ENCODE measurements at regions not wholly inside any gene's neighbourhood (a gene's known extent, or its start where the extent isn't known, plus 50 kb on each side); places are given as distances from the start of the nearest gene placed in this dataset.
"Not testable (repeated sequence)": the region's sequence is repeated elsewhere in the genome, so short reads cannot be mapped to it uniquely, and the experiment has no call there.

GRCh38 chrX:139423186-139423585 lies 107.4 kb upstream of the F9 start:
- CTCF ChIA-PET (ENCODE audit: low intra/inter-chr PET ratio, low total read pairs) = no interaction called here
- no peak for DNase-seq (ENCODE audit: low spot score)
- no peak overlapping the region for H3K9ac ChIP-seq (ENCODE audit: insufficient read depth, low read depth, low read length)
- in situ Hi-C loops (cut with HindIII; ENCODE audit: extremely low pct_ligation_motif_present, low pct_unique_long_range_greater_than_20kb) = no loop called here
- no peaks in the 10 kb centered on the region for H3K79me2 ChIP-seq (ENCODE audit: insufficient read depth, low read length)
- no peak overlapping the region for H3K4me3 ChIP-seq (replicated peaks in 1 of 3; ENCODE audit: insufficient read depth in 1 of 3, low read depth in 2 of 3, low read length in 3 of 3)
- H4K20me1 ChIP-seq (ENCODE audit: insufficient read depth, low read length) = no peaks in the 10 kb centered on the region
- no peaks in the 10 kb centered on the region for H3K27me3 ChIP-seq (ENCODE audit: control insufficient read depth in 1 of 2, insufficient read depth in 2 of 2, low read length in 2 of 2)
- no peak for FAIRE-seq
- no peak overlapping the region for H2AFZ ChIP-seq (ENCODE audit: low read length)
- 6% methylated on average over 2 of the region's 3 CpGs for WGBS (ENCODE audit: low lambda C conversion rate)
- TF ChIP-seq ARNT (IDR thresholded peaks at IDR 0.05) (no peak), SKI (IDR thresholded peaks at IDR 0.05; ENCODE audit: partially characterized antibody) (no peak), RBFOX2 (IDR thresholded peaks at IDR 0.05; ENCODE audit: low read depth, low read length) (no peak), NFIC (IDR thresholded peaks at IDR 0.05; ENCODE audit: low read length) (no peak), TP53 (CRISPR knock-in tag; conservative IDR thresholded peaks at IDR 0.05) (no peak), SIN3B (IDR thresholded peaks at IDR 0.05; ENCODE audit: low read length) (no peak), REST (IDR thresholded peaks at IDR 0.05; ENCODE audit: borderline replicate concordance in 1 of 2, low read depth in 1 of 2, low read length in 2 of 2) (no peak), SSRP1 (CRISPR knock-in tag; IDR thresholded peaks at IDR 0.05) (no peak), ZNF512B (CRISPR knock-in tag; IDR thresholded peaks at IDR 0.05; ENCODE audit: borderline replicate concordance) (no peak), MAFF (IDR thresholded peaks at IDR 0.05; ENCODE audit: low read depth, low read length) (no peak)
- no peak overlapping the region for H3K27ac ChIP-seq (ENCODE audit: extremely low read length, insufficient read depth, low read length)
- POLR2A ChIA-PET = no interaction called here
- H3K4me1 ChIP-seq (ENCODE audit: insufficient read depth, low read length) = no peaks in the 10 kb centered on the region
- no peaks in the 10 kb centered on the region for H3K9me3 ChIP-seq (ENCODE audit: low read length)
- H3K36me3 ChIP-seq (replicated peaks in 1 of 2; ENCODE audit: control insufficient read depth in 1 of 2, insufficient read depth in 2 of 2, low read length in 2 of 2) = no peaks in the 10 kb centered on the region
- no peak overlapping the region for H3K4me2 ChIP-seq (ENCODE audit: low read depth, low read length)
- intact Hi-C loops (cut with micrococcal nuclease; ENCODE audit: unreplicated experiment) = no loop called here
- BruUV-seq (replicated peaks) = no TSS peak
- ATAC-seq = no peak

- BruUV-seq (replicated peaks); H2AFZ ChIP-seq (ENCODE audit: low read length); H3K27me3 ChIP-seq (ENCODE audit: control insufficient read depth in 1 of 2, insufficient read depth in 2 of 2, low read length in 2 of 2); CTCF ChIA-PET (ENCODE audit: low intra/inter-chr PET ratio, low total read pairs); in situ Hi-C loops (cut with HindIII; ENCODE audit: extremely low pct_ligation_motif_present, low pct_unique_long_range_greater_than_20kb); H3K9me3 ChIP-seq (ENCODE audit: low read length); FAIRE-seq; ATAC-seq; H3K9ac ChIP-seq (ENCODE audit: insufficient read depth, low read depth, low read length); H3K4me3 ChIP-seq (replicated peaks in 1 of 3; ENCODE audit: insufficient read depth in 1 of 3, low read depth in 2 of 3, low read length in 3 of 3); H3K4me1 ChIP-seq (ENCODE audit: insufficient read depth, low read length); H3K4me2 ChIP-seq (ENCODE audit: low read depth, low read length); H3K79me2 ChIP-seq (ENCODE audit: insufficient read depth, low read length); POLR2A ChIA-PET; H3K36me3 ChIP-seq (replicated peaks in 1 of 2; ENCODE audit: control insufficient read depth in 1 of 2, insufficient read depth in 2 of 2, low read length in 2 of 2); DNase-seq (ENCODE audit: low spot score); H4K20me1 ChIP-seq (ENCODE audit: insufficient read depth, low read length); H3K27ac ChIP-seq (ENCODE audit: extremely low read length, insufficient read depth, low read length); intact Hi-C loops (cut with micrococcal nuclease; ENCODE audit: unreplicated experiment): not testable (repeated sequence)
- 54% methylated on average over 2 of the region's 2 CpGs for WGBS (ENCODE audit: low lambda C conversion rate)
Observed at GRCh38 chrX:139398258-139398657, 132.3 kb upstream of the F9 start.

All from HepG2 (cell line).